ENCODE measurements at regions not wholly inside any gene's neighbourhood (a gene's known extent, or its start where the extent isn't known, plus 50 kb on each side); places are given as distances from the start of the nearest gene placed in this dataset.

- no peaks in the 10 kb centered on the region for H3K4me1 Mint-ChIP-seq
- no peaks in the 10 kb centered on the region for H3K36me3 Mint-ChIP-seq
- no peaks in the 10 kb centered on the region for H3K27me3 ChIP-seq (ENCODE audit: control insufficient read depth in 2 of 2, insufficient read depth in 2 of 2, low read length in 2 of 2)
- DNase-seq = no peak
- H3K4me3 ChIP-seq (replicated peaks in 1 of 3; ENCODE audit: low read depth in 2 of 3, low read length in 3 of 3) = no peak overlapping the region
- H2AFZ ChIP-seq (ENCODE audit: insufficient read depth, low read depth, low read length, poor library complexity, severe bottlenecking) = no peak overlapping the region
- no peak overlapping the region for H3K9ac ChIP-seq (ENCODE audit: insufficient read depth, low read length, poor library complexity, severe bottlenecking)
- intact Hi-C loops (cut with micrococcal nuclease) = no loop called here
- H3K4me2 ChIP-seq (replicated peaks; ENCODE audit: extremely low read depth, low read length, poor library complexity, severe bottlenecking) = no peak overlapping the region
- 100% methylated on average over 1 of the region's 3 CpGs for WGBS (ENCODE audit: insufficient coverage)
- no peak for TF ChIP-seq CTCF (IDR thresholded peaks at IDR 0.05)
- no peaks in the 10 kb centered on the region for H3K27me3 Mint-ChIP-seq (ENCODE audit: low read depth in 3 of 3)
- no peaks in the 10 kb centered on the region for H3K36me3 ChIP-seq (replicated peaks in 1 of 2; ENCODE audit: control insufficient read depth in 1 of 2, insufficient read depth in 2 of 2, low read length in 2 of 2)
- no peak overlapping the region for H3K27ac ChIP-seq (ENCODE audit: low read depth in 1 of 2, low read length in 2 of 2)
- no peak overlapping the region for H3K4me3 Mint-ChIP-seq
- no peaks in the 10 kb centered on the region for H3K79me2 ChIP-seq (ENCODE audit: insufficient read depth, low read length)
- no peaks in the 10 kb centered on the region for H3K9me3 ChIP-seq (replicated peaks in 1 of 2; ENCODE audit: control insufficient read depth in 1 of 2, insufficient read depth in 1 of 2, low read length in 2 of 2)
- H3K4me1 ChIP-seq (ENCODE audit: control insufficient read depth in 1 of 2, insufficient read depth in 2 of 2, low read length in 2 of 2) = no peaks in the 10 kb centered on the region
- peaks cover 0 to 3% (median 0%) of the 10 kb centered on the region in 7 donors for H3K9me3 Mint-ChIP-seq
- no peak overlapping the region for H3K27ac Mint-ChIP-seq
- no peaks in the 10 kb centered on the region for H4K20me1 ChIP-seq (ENCODE audit: insufficient read depth, low read length)
Observed at GRCh38 chr21:23111070-23111600, 2112.9 kb downstream of the NCAM2 start.

GRCh38 chr21:23119491-23119890, 2121.3 kb downstream of the NCAM2 start:
- H3K9me3 ChIP-seq (replicated peaks in 1 of 2; ENCODE audit: control insufficient read depth in 1 of 2, insufficient read depth in 1 of 2, low read length in 2 of 2) = no peaks in the 10 kb centered on the region
- no peak overlapping the region for H3K27ac ChIP-seq (ENCODE audit: low read depth in 1 of 2, low read length in 2 of 2)
- no peak overlapping the region for H3K27ac Mint-ChIP-seq
- TF ChIP-seq CTCF (IDR thresholded peaks at IDR 0.05) = no peak
- H3K4me1 ChIP-seq (ENCODE audit: control insufficient read depth in 1 of 2, insufficient read depth in 2 of 2, low read length in 2 of 2) = no peaks in the 10 kb centered on the region
- no peak overlapping the region for H3K4me3 Mint-ChIP-seq
- no peaks in the 10 kb centered on the region for H4K20me1 ChIP-seq (ENCODE audit: insufficient read depth, low read length)
- no peak overlapping the region for H3K4me3 ChIP-seq (replicated peaks in 1 of 3; ENCODE audit: low read depth in 2 of 3, low read length in 3 of 3)
- no peak overlapping the region for H3K9ac ChIP-seq (ENCODE audit: insufficient read depth, low read length, poor library complexity, severe bottlenecking)
- no peaks in the 10 kb centered on the region for H3K36me3 ChIP-seq (replicated peaks in 1 of 2; ENCODE audit: control insufficient read depth in 1 of 2, insufficient read depth in 2 of 2, low read length in 2 of 2)
- WGBS (ENCODE audit: insufficient coverage) = no CpG with 5 or more reads among the region's 1 CpG
- peaks cover 0 to 3% (median 0%) of the 10 kb centered on the region in 7 donors for H3K9me3 Mint-ChIP-seq
- H3K4me1 Mint-ChIP-seq = no peaks in the 10 kb centered on the region
- no peaks in the 10 kb centered on the region for H3K27me3 ChIP-seq (ENCODE audit: control insufficient read depth in 2 of 2, insufficient read depth in 2 of 2, low read length in 2 of 2)
- no peak overlapping the region for H3K4me2 ChIP-seq (replicated peaks; ENCODE audit: extremely low read depth, low read length, poor library complexity, severe bottlenecking)
- no peak for DNase-seq
- intact Hi-C loops (cut with micrococcal nuclease) = no loop called here
- no peaks in the 10 kb centered on the region for H3K36me3 Mint-ChIP-seq
- no peaks in the 10 kb centered on the region for H3K79me2 ChIP-seq (ENCODE audit: insufficient read depth, low read length)
- no peak overlapping the region for H2AFZ ChIP-seq (ENCODE audit: insufficient read depth, low read depth, low read length, poor library complexity, severe bottlenecking)
- no peaks in the 10 kb centered on the region for H3K27me3 Mint-ChIP-seq (ENCODE audit: low read depth in 3 of 3)
